Trophoblast cell (in vitro differentiated cells and primary cell): ENCODE measurements at regions not wholly inside any gene's neighbourhood (a gene's known extent, or its start where the extent isn't known, plus 50 kb on each side); places are given as distances from the start of the nearest gene placed in this dataset.
"Not testable (repeated sequence)": the region's sequence is repeated elsewhere in the genome, so short reads cannot be mapped to it uniquely, and the experiment has no call there.

Source experiments
- DNase-seq, 2 donors: peaks; one replicate each; pipeline ENCODE4 v3.0.0-alpha.2; 2016
- H2AFZ ChIP-seq: 2 replicates; pipeline ENCODE4 v1.6.1; 2013; ENCODE audit warnings: low read length, moderate library complexity, mild to moderate bottlenecking; ENCODE audit not compliant: insufficient read depth, poor library complexity
- H2AK5ac ChIP-seq: 2 replicates; pipeline ENCODE4 v1.6.1; 2013; ENCODE audit warnings: mild to moderate bottlenecking, low read length
- H2BK120ac ChIP-seq: 2 replicates; pipeline ENCODE4 v1.6.1; 2013; ENCODE audit warnings: low read length, mild to moderate bottlenecking, moderate library complexity; ENCODE audit not compliant: insufficient read depth, poor library complexity
- H2BK12ac ChIP-seq: 2 replicates; pipeline ENCODE4 v1.6.1; 2013; ENCODE audit warnings: mild to moderate bottlenecking, low read length, moderate library complexity
- H2BK5ac ChIP-seq: 2 replicates; pipeline ENCODE4 v1.6.1; 2013; ENCODE audit warnings: low read length, low read depth, moderate library complexity, mild to moderate bottlenecking; ENCODE audit not compliant: poor library complexity
- H3K14ac ChIP-seq: 2 replicates; pipeline ENCODE4 v1.6.1; 2013; ENCODE audit warnings: mild to moderate bottlenecking, low read length
- H3K18ac ChIP-seq: 2 replicates; pipeline ENCODE4 v1.6.1; 2013; ENCODE audit warnings: mild to moderate bottlenecking, low read length
- H3K23ac ChIP-seq: 2 replicates; pipeline ENCODE4 v1.6.1; 2013; ENCODE audit warnings: low read length
- H3K27ac ChIP-seq: 2 replicates; pipeline ENCODE4 v1.5.1; 2013; ENCODE audit warnings: low read depth, mild to moderate bottlenecking, inconsistent platforms, low read length, moderate library complexity
- H3K27me3 ChIP-seq: 2 replicates; pipeline ENCODE4 v1.6.1; 2013; ENCODE audit warnings: inconsistent platforms, mild to moderate bottlenecking, low read length, moderate library complexity; ENCODE audit not compliant: insufficient read depth
- H3K36me3 ChIP-seq, 2 experiments: 1 replicate in 1 of 2; 2 replicates in 1 of 2; pipeline ENCODE4 v1.6.1; 2013; ENCODE audit warnings: low read length in 2 of 2, mild to moderate bottlenecking in 2 of 2, moderate library complexity in 1 of 2; ENCODE audit not compliant: insufficient read depth in 2 of 2, control insufficient read depth in 1 of 2
- H3K4ac ChIP-seq: 2 replicates; pipeline ENCODE4 v1.6.1; 2013; ENCODE audit warnings: low read depth, mild to moderate bottlenecking, low read length, moderate library complexity
- H3K4me1 ChIP-seq, 2 experiments: 1 replicate in 1 of 2; 2 replicates in 1 of 2; pipeline ENCODE4 v1.6.1; 2013; ENCODE audit warnings: low read length in 2 of 2, mild to moderate bottlenecking in 2 of 2, moderate library complexity in 1 of 2; ENCODE audit not compliant: insufficient read depth in 2 of 2, control insufficient read depth in 1 of 2
- H3K4me2 ChIP-seq: 2 replicates; pipeline ENCODE4 v1.6.1; 2013; ENCODE audit warnings: inconsistent platforms, mild to moderate bottlenecking, low read length, moderate library complexity
- H3K4me3 ChIP-seq: 2 replicates; pipeline ENCODE4 v1.5.1; 2013; ENCODE audit warnings: mild to moderate bottlenecking, low read depth, low read length, inconsistent platforms
- H3K79me1 ChIP-seq: one replicate; pipeline ENCODE4 v1.6.1; 2013; ENCODE audit warnings: low read length
- H3K79me2 ChIP-seq: 2 replicates; pipeline ENCODE4 v1.6.1; 2013; ENCODE audit warnings: low read length, mild to moderate bottlenecking; ENCODE audit not compliant: control insufficient read depth, insufficient read depth, poor library complexity
- H3K9ac ChIP-seq: 2 replicates; pipeline ENCODE4 v1.6.1; 2013; ENCODE audit warnings: mild to moderate bottlenecking, low read length
- H3K9me3 ChIP-seq: 2 replicates; pipeline ENCODE4 v1.6.1; 2013; ENCODE audit warnings: low read depth, mild to moderate bottlenecking, control low read depth, inconsistent platforms, low read length; ENCODE audit not compliant: insufficient read depth
- H4K12ac ChIP-seq: 2 replicates; pipeline ENCODE4 v1.6.1; 2013; ENCODE audit warnings: low read depth, mild to moderate bottlenecking, low read length, moderate library complexity
- H4K8ac ChIP-seq: 2 replicates; pipeline ENCODE4 v1.6.1; 2013; ENCODE audit warnings: low read depth, mild to moderate bottlenecking, low read length, moderate library complexity
- H4K91ac ChIP-seq: one replicate; pipeline ENCODE4 v1.6.1; 2013; ENCODE audit warnings: low read depth, mild to moderate bottlenecking, low read length, moderate library complexity
- WGBS: extraction: QIAGEN DNeasy Blood & Tissue Kit; methylation state at CpG from one replicate; pipeline ENCODE4 v1.1.7; 2013; ENCODE audit warnings: missing lambda C conversion rate; ENCODE audit not compliant: insufficient read length, insufficient coverage; ENCODE audit errors: extremely low coverage; 5-methylcytosine and 5-hydroxymethylcytosine counted together

GRCh38 chr16:51254390-51254789, 103.3 kb upstream of the SALL1 start:
- not testable (repeated sequence) for H3K36me3 ChIP-seq, H3K4me3 ChIP-seq, H4K8ac ChIP-seq, H3K79me1 ChIP-seq, H2BK12ac ChIP-seq, H2AFZ ChIP-seq, H2AK5ac ChIP-seq, H2BK120ac ChIP-seq, H3K9ac ChIP-seq, H3K27me3 ChIP-seq, H3K23ac ChIP-seq, DNase-seq, H3K9me3 ChIP-seq, H3K27ac ChIP-seq, H4K91ac ChIP-seq, H3K4me1 ChIP-seq, H4K12ac ChIP-seq, H2BK5ac ChIP-seq, H3K4ac ChIP-seq, H3K79me2 ChIP-seq, H3K14ac ChIP-seq, H3K4me2 ChIP-seq, H3K18ac ChIP-seq
- no CpG with 5 or more reads among the region's 7 CpGs for WGBS

- Histone ChIP-seq H3K4me2 (no peak overlapping the region), H4K12ac (no peak overlapping the region), H3K18ac (no peak overlapping the region), H3K14ac (no peak overlapping the region), H2AK5ac (no peak overlapping the region), H4K91ac (no peak overlapping the region), H3K79me1 (no peaks in the 10 kb centered on the region), H4K8ac (no peak overlapping the region), H3K79me2 (no peaks in the 10 kb centered on the region), H3K4ac (no peak overlapping the region), H3K4me1 (no peaks in the 10 kb centered on the region), H2AFZ (no peak overlapping the region), H2BK120ac (no peak overlapping the region), H3K36me3 (no peaks in the 10 kb centered on the region), H2BK5ac (no peak overlapping the region), H3K4me3 (no peak overlapping the region), H3K9ac (no peak overlapping the region), H3K23ac (no peak overlapping the region), H3K9me3 (no peaks in the 10 kb centered on the region), H3K27me3 (no peaks in the 10 kb centered on the region), H2BK12ac (no peak overlapping the region), H3K27ac (no peak overlapping the region)
- no peak for DNase-seq
- no CpG with 5 or more reads among the region's 3 CpGs for WGBS
These were observed 97.1 kb upstream of the SALL1 start for GRCh38 chr16:51248217-51248616.

GRCh38 chr16:51245658-51245995, 94.6 kb upstream of the SALL1 start:
- no peak overlapping the region for H3K18ac ChIP-seq
- H3K9ac ChIP-seq: no peak overlapping the region
- H3K79me1 ChIP-seq: no peaks in the 10 kb centered on the region
- no peaks in the 10 kb centered on the region for H3K79me2 ChIP-seq
- WGBS: no CpG with 5 or more reads among the region's 3 CpGs
- no peak overlapping the region for H2BK120ac ChIP-seq
- no peak for DNase-seq
- H2AFZ ChIP-seq: no peak overlapping the region
- H3K14ac ChIP-seq: no peak overlapping the region
- no peak overlapping the region for H2BK12ac ChIP-seq
- no peak overlapping the region for H3K4me3 ChIP-seq
- H3K9me3 ChIP-seq: no peaks in the 10 kb centered on the region
- no peak overlapping the region for H3K27ac ChIP-seq
- no peak overlapping the region for H4K12ac ChIP-seq
- no peak overlapping the region for H3K4ac ChIP-seq
- no peak overlapping the region for H4K8ac ChIP-seq
- no peak overlapping the region for H3K4me2 ChIP-seq
- H2BK5ac ChIP-seq: no peak overlapping the region
- H4K91ac ChIP-seq: no peak overlapping the region
- no peak overlapping the region for H2AK5ac ChIP-seq
- H3K4me1 ChIP-seq: no peaks in the 10 kb centered on the region
- H3K27me3 ChIP-seq: no peaks in the 10 kb centered on the region
- no peak overlapping the region for H3K23ac ChIP-seq
- no peaks in the 10 kb centered on the region for H3K36me3 ChIP-seq

- no peak overlapping the region for H3K4me2 ChIP-seq
- H3K18ac ChIP-seq: no peak overlapping the region
These were observed 94.0 kb upstream of the SALL1 start for GRCh38 chr16:51244887-51245657.

More at GRCh38 chr16:51244887-51245657, 94.0 kb upstream of the SALL1 start:
- Histone ChIP-seq H3K14ac (no peak overlapping the region), H2BK12ac (no peak overlapping the region), H2AK5ac (no peak overlapping the region), H4K91ac (no peak overlapping the region), H2BK5ac (no peak overlapping the region), H3K9ac (no peak overlapping the region), H3K9me3 (peaks cover under 1% of the 10 kb centered on the region), H3K27ac (no peak overlapping the region), H3K4me3 (no peak overlapping the region), H2AFZ (no peak overlapping the region), H3K79me1 (no peaks in the 10 kb centered on the region), H3K36me3 (no peaks in the 10 kb centered on the region), H3K79me2 (no peaks in the 10 kb centered on the region), H3K4ac (no peak overlapping the region), H3K27me3 (no peaks in the 10 kb centered on the region), H3K4me1 (no peaks in the 10 kb centered on the region), H3K23ac (no peak overlapping the region), H4K12ac (no peak overlapping the region), H2BK120ac (no peak overlapping the region), H4K8ac (no peak overlapping the region)
- WGBS: no CpG with 5 or more reads among the region's 24 CpGs
- no peak for DNase-seq
